Activated CD8-positive, alpha-beta memory T cell treated with anti-CD3 and anti-CD28 coated beads for 4 hours (primary cell): ENCODE measurements at regions not wholly inside any gene's neighbourhood (a gene's known extent, or its start where the extent isn't known, plus 50 kb on each side); places are given as distances from the start of the nearest gene placed in this dataset.

Source experiments
- DNase-seq, 2 donors: peaks; one replicate each; pipeline ENCODE4 v3.0.0-alpha.2; 2020; ENCODE audit warnings: low read depth in 2 of 2

DNA sequence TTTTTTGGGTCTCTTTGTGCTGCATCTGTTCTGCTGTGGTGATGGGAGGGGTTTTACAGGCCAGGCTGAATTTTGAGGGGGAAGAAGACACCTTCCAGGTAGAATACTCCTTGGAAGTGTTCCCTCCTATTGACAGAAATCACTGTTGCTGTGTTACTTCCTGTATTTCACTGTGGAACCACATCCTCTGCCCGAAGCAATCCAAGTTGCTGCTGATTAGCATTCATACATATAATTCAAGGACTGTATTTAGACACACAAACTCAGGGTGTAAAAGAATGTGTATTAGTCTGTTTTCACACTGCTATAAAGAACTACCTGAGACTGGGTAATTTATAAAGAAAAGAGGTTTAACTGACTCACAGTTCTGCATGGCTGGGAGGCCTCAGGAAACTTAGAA, 50.6 kb upstream of the TMEM244 start:
- no peak for DNase-seq
